Uterus (tissue), 3 donors: ENCODE measurements at regions not wholly inside any gene's neighbourhood (a gene's known extent, or its start where the extent isn't known, plus 50 kb on each side); places are given as distances from the start of the nearest gene placed in this dataset.
"Not testable (repeated sequence)": the region's sequence is repeated elsewhere in the genome, so short reads cannot be mapped to it uniquely, and the experiment has no call there.

ENCODE experiments used
- DNase-seq, 2 donors: peaks; one replicate each; pipeline ENCODE4 v3.0.0-alpha.2; 2019 to 2020
- H3K27ac ChIP-seq, 2 donors: fragments of 200-600 bp; sonication (generic); 1 replicate in 1 of 2; 2 replicates in 1 of 2; pipeline ENCODE4 v1.5.1; 2016 to 2018
- H3K27me3 ChIP-seq, 2 donors: fragments of 200-600 bp; sonication (generic); one replicate each; pipeline ENCODE4 v1.5.1; 2018 to 2019; ENCODE audit warnings: control low read depth in 1 of 2
- H3K36me3 ChIP-seq, 2 donors: fragments of 200-600 bp; sonication (generic); one replicate each; pipeline ENCODE4 v1.5.1; 2019; ENCODE audit warnings: control low read depth in 1 of 2
- H3K4me1 ChIP-seq, 2 donors: fragments of 200-600 bp; sonication (generic); one replicate each; pipeline ENCODE4 v1.5.1; 2018 to 2019; ENCODE audit warnings: control low read depth in 1 of 2
- H3K4me3 ChIP-seq, 2 donors: fragments of 200-600 bp; sonication (generic); 1 replicate in 1 of 2; 2 replicates in 1 of 2; pipeline ENCODE4 v1.5.1; 2018 to 2019; ENCODE audit warnings: mild to moderate bottlenecking in 1 of 2
- H3K9me3 ChIP-seq, 2 donors: fragments of 200-600 bp; sonication (generic); one replicate each; pipeline ENCODE4 v1.5.1; 2019; ENCODE audit warnings: control low read depth in 1 of 2
- CTCF ChIP-seq, 4 experiments: fragments of 200-600 bp in 2 of 4; fragments of 450-650 bp in 2 of 4; sonication (generic) in 2 of 4; IDR thresholded peaks; one replicate each; pipeline ENCODE4 v1.5.1; 2016 to 2019; ENCODE audit warnings: antibody characterized with exemption in 4 of 4, mild to moderate bottlenecking in 2 of 4, moderate library complexity in 1 of 4
- POLR2A ChIP-seq, 2 donors: fragments of 450-650 bp; IDR thresholded peaks; one replicate each; pipeline ENCODE4 v1.6.1; 2016; ENCODE audit warnings: antibody characterized with exemption in 2 of 2, mild to moderate bottlenecking in 1 of 2, moderate library complexity in 1 of 2
- intact Hi-C: fragments of 100-400 bp; cut with DNase I; formaldehyde crosslinking; loops from one replicate; pipeline ENCODE4 v1.15.1; 2023; ENCODE audit warnings: low total_unique reads
- donor health status: DM: yes; HTN: yes; CAD: no.

GRCh38 chr13:89432997-89433396, 1761.8 kb downstream of the SLITRK5 start:
- Histone ChIP-seq H3K27ac (no peak overlapping the region), H3K9me3 (no peaks in the 10 kb centered on the region), H3K4me1 (no peaks in the 10 kb centered on the region), H3K36me3 (no peaks in the 10 kb centered on the region), H3K4me3 (no peak overlapping the region), H3K27me3 (no peaks in the 10 kb centered on the region)
- TF ChIP-seq CTCF (IDR thresholded peaks at IDR 0.05), result no peak
- no peak for TF ChIP-seq POLR2A (IDR thresholded peaks at IDR 0.05)
- no peak for DNase-seq
- intact Hi-C loops, result no loop called here

DNA sequence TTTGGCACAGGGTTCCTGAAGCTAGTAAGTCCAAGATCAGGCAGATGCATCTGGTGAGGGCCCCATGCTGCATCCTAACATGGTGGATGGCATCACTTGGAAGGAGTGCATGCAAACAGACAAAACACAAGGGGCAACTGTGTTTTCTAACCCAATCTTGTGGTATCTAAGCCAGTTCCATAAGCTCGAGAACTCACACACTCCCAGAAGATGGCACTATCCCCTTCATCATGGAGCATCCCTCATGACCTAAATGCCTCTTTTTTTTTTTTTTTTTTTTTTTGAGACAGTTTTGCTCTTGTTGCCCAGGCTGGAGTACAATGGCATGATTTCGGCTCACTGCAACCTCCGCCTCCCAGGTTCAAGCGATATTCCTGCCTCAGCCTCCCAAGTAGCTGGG, 1763.5 kb downstream of the SLITRK5 start:
- H3K27ac ChIP-seq, H3K9me3 ChIP-seq, H3K4me3 ChIP-seq, H3K36me3 ChIP-seq, DNase-seq, H3K27me3 ChIP-seq, H3K4me1 ChIP-seq, intact Hi-C loops: not testable (repeated sequence)

DNA sequence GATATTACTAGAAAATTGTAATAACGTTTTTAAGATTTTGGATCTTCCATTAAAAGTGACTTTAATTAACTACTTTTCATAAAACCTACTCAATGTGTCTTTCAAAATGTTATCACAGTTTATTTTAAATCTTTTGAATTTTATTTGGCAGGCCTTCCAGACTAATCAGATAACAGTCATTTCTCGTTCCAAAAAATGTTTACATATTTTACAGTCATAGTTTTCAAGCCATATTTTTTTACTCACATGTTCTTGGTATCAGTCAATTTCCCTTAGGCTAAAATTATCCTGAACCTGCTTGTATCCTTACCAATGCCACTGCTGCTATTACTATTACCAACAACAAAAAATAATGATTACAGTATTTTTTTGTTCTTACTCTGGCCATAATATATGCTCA, 1783.5 kb downstream of the SLITRK5 start:
- Histone ChIP-seq H3K36me3 (no peaks in the 10 kb centered on the region), H3K27ac (no peak overlapping the region), H3K9me3 (no peaks in the 10 kb centered on the region), H3K27me3 (no peaks in the 10 kb centered on the region), H3K4me3 (no peak overlapping the region), H3K4me1 (no peaks in the 10 kb centered on the region)
- intact Hi-C loops, result no loop called here
- DNase-seq, result no peak
- TF ChIP-seq POLR2A (IDR thresholded peaks at IDR 0.05) (no peak), CTCF (IDR thresholded peaks at IDR 0.05) (no peak)

DNA sequence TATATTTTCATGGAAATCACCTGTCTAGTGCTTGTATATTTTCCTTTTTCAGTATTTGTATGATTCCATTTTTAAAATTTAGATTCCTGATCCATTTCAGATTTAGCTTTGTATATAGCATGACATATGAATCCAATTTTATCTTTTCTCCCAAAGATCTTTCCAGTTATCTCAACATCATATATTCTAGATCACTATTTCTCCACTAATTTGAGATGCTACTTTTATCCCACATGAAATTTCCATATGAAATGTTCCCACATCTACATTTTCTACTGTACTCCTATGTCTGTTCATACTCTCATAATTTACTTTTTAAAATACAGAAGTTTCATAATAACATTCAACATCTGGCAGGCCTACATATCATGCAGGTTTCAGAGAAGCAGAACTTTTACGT, 1784.1 kb downstream of the SLITRK5 start:
- H3K36me3 ChIP-seq, result no peaks in the 10 kb centered on the region
- no peaks in the 10 kb centered on the region for H3K27me3 ChIP-seq
- no peaks in the 10 kb centered on the region for H3K4me1 ChIP-seq
- no peak for DNase-seq
- intact Hi-C loops, result no loop called here
- H3K9me3 ChIP-seq, result no peaks in the 10 kb centered on the region
- no peak overlapping the region for H3K27ac ChIP-seq
- TF ChIP-seq CTCF (IDR thresholded peaks at IDR 0.05) (no peak), POLR2A (IDR thresholded peaks at IDR 0.05) (no peak)
- H3K4me3 ChIP-seq, result no peak overlapping the region

DNA sequence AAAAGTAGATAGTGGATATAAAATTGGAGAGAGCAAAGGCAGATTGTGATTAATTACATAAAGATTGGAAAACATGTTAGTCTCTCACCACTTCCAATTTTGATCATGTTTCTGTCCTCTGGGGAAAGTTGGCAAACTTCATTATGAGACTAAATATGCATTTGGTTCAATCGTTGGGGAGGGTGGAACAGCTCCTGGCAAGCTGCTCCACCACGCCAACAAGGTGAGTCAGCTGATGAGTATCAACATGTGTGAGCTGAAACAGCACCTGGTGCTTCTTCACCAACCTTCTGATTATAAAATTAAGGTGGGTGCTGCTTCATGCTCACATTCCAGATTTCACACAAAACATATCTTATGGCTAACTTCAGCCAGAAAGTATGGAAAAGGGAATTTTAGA, 1784.6 kb downstream of the SLITRK5 start:
- no peaks in the 10 kb centered on the region for H3K9me3 ChIP-seq
- no peaks in the 10 kb centered on the region for H3K4me1 ChIP-seq
- H3K36me3 ChIP-seq, result no peaks in the 10 kb centered on the region
- no peaks in the 10 kb centered on the region for H3K27me3 ChIP-seq
- H3K4me3 ChIP-seq, result no peak overlapping the region
- H3K27ac ChIP-seq, result no peak overlapping the region
- intact Hi-C loops, result no loop called here
- no peak for DNase-seq
- TF ChIP-seq CTCF (IDR thresholded peaks at IDR 0.05) (no peak), POLR2A (IDR thresholded peaks at IDR 0.05) (no peak)

GRCh38 chr13:89457977-89458376, 1786.8 kb downstream of the SLITRK5 start:
- H3K36me3 ChIP-seq, result no peaks in the 10 kb centered on the region
- no peak overlapping the region for H3K27ac ChIP-seq
- H3K9me3 ChIP-seq, result no peaks in the 10 kb centered on the region
- H3K4me1 ChIP-seq, result no peaks in the 10 kb centered on the region
- no peaks in the 10 kb centered on the region for H3K27me3 ChIP-seq
- no peak overlapping the region for H3K4me3 ChIP-seq
- no peak for DNase-seq
- intact Hi-C loops, result no loop called here
- TF ChIP-seq POLR2A (IDR thresholded peaks at IDR 0.05) (no peak), CTCF (IDR thresholded peaks at IDR 0.05) (no peak)
